Dermis blood vessel endothelial cell (primary cell): ENCODE measurements at regions not wholly inside any gene's neighbourhood (a gene's known extent, or its start where the extent isn't known, plus 50 kb on each side); places are given as distances from the start of the nearest gene placed in this dataset.

Experiments
- DNase-seq: peaks from one replicate; pipeline ENCODE4 v3.0.0; 2010

DNA sequence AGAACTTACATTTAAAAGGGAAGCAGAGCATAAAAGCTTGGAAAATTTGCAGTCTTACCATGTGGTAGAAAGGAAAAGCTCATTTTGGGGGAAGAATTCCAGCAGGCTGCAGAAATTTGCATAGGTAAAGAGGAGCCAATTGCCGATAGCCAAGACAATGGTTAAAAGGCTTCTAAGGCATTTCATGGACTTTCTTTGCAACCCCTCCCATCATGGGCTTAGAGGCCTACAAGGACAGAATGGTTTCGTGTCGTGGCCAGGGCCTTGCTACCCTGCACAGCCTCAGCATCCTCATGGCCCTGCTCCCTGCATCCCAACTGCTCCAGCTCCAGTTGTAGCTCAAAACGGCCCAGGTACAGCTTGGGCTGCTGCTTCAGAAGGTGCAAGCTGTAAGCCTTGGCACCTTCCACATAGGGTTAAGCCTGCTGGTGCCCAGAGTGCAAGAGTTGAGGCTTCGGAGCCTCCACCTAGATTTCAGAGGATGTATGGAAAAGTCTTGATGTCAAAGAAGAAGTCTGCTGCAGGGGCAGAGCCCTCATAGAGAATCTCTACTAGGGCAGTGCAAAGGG lies 420.3 kb downstream of the PCDH17 start:
- no peak for DNase-seq

DNA sequence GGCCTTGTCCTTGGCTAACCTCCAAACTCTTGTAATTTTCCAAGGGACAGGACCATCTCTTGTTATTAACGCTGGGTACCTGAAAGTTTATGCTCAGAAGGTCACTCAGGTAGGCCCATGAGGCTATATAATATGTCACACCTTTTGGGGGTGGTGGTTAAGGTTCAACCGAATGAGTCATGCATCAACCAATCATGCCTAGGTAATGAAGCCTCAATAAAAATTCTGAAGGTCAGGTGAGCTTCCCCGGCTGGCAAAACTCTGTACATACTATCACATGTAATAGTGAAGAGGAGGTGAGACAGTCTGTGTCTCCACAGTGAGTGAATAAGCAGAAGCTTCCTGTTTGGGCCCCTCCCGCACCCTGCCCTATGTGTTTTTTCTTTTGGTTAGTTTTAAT lies 424.9 kb downstream of the PCDH17 start:
- DNase-seq: no peak

DNA sequence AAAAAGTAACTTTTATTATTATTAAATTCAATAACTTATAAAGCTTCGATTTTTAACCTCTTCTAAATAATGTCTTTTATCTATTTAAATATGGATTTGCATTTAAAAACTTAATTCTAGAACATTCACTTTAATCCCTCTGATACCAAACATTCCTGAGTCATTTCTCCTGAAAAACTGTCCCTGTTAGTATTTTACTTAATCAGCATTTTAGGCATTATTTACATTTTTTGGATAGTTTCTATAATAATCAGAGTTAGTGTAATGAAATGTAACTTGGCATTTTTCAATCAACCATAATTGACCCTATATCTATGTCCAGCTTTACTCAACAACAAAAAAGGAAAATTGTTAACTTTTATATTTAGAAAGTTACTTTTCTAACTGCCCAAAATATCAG lies 428.1 kb downstream of the PCDH17 start:
- no peak for DNase-seq

DNA sequence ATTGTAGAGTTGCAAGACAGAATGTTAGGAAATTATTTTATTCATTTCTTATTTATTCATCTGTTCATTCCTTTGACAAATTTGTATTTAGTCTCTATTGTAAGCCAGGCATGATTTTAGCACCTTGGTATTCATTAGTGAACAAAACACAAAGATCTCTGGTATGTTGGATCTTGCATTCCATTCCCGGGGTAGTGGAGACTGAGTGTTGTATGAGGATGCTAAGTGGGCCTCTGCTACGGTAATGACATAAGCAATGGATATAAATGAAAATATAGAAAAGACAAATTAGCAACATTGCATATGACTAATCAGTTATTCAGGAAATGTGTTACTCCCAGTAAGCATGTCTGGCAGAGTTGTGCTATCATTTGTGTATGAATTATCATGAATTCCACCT lies 449.3 kb downstream of the PCDH17 start:
- DNase-seq: no peak

DNA sequence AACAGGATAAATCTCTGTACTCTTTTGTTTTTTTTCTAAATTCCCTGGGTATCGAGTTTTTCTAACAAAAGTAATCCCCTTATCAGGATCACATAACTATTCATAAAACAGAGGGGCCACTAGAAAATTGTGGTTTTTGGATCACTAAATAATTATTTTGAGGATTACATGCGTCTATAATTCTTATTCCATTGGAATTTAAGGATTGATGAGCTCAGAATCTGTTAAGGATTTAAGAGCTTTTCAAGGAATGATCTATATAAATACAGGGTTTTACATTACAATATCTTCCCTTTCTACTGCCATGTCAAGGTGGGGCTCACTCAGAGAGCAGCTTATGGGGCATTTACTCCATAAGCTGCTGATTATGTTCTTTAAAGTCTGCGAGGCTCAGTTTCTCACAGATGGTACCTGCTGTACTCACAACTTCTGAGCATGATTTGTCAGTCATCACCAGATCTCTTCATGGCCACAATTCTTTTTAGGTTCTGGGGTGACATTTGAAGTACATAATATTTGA lies 449.8 kb downstream of the PCDH17 start:
- no peak for DNase-seq

DNA sequence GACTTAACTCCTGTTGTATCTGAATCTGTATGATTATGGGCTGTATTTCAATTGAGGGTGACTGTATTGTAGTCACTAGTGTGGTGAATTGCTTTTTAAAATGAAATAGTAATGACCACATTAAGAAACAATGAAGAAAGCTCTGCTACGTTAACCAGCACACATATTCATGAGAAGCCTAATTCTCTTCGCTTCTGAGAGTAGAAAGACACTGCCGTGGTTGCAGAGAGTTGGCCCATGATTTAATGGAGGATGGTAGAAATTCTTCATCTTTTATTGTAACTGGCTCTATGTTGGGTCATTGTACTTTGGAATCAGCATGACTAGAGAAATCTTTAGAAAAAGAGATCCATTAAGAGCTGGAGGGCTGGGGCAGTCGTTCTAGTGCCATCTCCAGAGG lies 451.5 kb downstream of the PCDH17 start:
- DNase-seq: no peak

DNA sequence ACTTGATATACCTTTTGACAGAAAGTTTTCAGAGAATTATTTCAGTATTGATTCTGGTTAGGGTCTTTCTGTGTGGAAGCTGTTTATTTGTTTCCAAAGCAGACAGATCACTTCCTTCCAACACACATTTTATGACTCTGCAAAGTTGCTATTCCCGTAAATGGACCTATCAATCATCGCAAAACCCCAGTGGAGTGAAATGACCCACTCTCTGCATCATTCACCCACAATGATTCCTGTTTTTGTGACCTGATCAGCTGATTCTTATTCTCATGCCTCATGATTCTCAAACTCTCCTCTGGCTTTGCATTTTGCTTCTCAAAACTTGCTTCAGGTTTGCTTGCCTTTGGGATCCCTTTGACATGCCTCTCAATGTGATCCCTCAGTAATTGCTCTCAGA lies 453.7 kb downstream of the PCDH17 start:
- no peak for DNase-seq

DNA sequence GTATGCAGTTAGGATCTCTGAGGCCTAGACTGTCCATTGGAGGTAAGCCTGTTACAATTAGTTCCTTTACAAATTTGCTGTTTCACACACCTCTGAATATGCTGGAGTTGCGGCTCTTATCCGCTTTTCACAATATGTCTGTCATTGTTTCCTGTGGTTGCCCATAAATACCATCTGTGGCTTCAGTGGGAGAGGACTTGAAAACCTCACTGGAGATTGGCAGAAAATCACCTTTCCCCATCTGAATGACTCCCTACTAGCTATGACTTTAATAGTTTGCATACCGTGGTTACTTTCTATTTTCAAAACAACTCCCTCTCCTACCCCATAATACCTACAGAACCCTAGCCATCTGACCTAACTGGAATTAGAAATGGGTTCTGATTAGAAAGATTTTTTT lies 454.3 kb downstream of the PCDH17 start:
- DNase-seq: no peak

DNA sequence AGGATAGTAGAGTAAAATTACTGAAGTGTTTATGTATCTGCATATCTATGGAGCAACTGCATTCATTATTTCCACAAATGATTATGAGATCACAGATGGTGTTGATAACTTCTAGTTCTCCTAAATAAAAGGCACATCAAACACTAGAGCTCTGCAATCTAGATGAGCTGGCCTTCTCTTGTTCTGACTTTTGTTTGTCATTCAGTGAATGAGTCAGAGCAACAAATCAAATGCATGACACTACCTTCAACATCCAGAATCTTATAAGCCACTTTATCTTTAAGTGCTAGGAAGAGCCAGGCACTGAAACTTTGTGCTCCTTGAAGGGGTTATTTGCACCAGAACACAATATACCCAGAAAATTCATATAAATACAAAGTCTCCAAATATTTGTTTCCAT lies 456.0 kb downstream of the PCDH17 start:
- DNase-seq: no peak

DNA sequence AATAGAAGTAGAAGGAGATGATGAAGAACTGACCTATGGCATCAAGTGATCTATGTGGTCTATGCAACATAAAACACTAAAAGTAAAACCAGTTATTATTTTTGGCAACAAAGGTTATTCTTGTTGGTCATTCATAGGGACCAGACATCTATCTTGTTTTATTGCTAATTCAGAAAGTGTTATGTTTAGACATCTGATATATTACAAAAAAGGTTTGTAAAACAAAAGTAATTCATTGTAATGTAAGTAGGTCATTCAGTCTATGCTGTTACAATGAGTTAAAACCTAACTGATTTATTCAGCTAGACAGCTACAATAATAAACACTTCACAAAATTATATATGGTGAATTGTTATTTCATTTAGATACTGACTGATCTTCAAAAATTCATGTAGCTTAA lies 461.9 kb downstream of the PCDH17 start:
- no peak for DNase-seq

DNA sequence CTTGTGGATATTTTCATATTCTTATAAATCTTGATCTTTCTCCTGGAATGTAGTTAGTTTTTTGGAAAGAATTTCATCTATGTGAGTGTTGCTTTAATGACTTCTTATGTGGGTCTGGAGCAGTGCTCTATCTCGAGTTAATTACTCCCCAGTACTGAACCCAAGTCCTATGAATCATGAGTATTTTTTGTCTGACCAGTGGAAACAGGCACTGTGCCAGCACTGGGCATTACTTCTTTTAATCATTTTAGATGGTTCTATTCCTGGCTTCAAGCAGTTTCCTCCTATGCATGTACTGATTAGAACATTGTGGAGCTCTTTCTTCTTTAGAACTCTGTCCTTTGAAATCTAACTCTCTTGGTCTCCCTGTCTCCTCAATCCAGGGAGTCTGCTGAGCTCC lies 466.3 kb downstream of the PCDH17 start:
- DNase-seq: no peak

DNA sequence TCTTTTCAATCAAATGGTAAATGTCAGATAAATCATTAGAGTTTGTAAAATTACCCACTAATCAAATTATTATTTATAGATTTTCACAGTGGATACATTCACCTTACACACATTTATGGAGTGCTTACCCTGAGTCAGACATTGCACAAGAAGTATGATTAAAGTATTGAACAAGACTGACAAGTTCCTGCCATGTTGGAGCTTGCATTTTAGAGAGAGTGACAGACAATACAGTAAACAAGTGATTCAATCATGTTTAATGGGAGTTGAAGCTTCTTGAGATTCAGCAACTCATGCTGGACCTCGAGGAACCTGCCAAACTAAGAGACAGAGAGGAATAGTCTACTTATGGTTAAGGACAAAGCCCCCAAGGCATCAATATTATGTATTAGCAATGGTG lies 487.8 kb downstream of the PCDH17 start:
- DNase-seq: no peak

DNA sequence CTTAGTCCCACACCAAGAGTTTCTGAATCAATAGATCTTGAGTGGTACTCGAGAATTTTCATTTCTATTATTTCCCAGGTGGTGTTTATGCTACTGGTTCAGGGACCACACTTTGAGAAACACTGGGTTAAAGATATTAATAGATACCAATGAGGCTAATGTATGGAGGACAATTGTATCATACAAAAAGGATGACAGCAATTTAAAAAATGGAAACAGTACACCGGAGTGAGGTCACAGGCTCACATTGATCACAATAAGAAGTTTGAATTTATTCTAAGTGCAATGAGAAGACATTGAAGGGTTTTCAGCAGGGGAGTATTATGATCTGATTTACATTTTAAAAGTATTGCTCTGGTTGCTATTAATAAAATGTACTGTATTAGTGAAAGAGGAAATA lies 488.3 kb downstream of the PCDH17 start:
- DNase-seq: no peak

DNA sequence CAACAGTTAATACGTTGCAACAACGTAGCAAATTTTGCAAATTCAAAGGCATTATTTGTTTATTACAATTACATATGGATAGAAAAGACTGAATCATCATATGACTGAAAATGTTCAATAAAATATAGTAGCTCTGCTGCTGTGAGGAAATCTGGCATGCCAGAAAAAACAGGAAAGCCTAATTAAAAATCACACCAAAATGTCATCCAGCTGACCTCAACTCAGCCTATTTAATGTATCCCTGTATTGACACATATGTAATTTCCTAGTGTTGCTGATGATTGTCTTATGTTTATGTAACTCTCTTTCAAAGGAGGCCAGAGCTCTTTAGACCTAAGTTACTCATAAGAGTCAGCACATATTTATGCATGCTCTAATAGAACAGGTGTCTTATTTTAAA lies 495.0 kb downstream of the PCDH17 start:
- DNase-seq: no peak

DNA sequence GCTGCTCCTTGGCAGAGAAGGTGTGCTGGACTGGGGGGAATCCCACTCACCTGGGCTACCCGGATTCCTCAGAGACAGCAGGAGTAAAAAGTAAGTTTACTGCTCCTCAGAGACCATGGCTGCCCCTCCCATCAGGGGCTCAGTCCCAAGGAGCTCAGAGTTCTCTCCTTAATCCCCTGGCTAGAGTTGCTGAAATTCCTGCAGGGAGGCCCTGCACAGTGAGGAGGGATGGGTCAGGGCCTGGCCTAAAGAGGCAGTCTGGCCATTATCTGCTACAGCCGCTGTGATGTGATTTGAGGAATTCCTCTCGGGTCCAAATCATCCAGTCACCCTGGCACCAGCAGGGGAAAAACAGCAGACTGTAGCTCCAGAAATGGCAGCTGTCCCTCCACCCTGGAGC lies 502.5 kb downstream of the PCDH17 start:
- no peak for DNase-seq

DNA sequence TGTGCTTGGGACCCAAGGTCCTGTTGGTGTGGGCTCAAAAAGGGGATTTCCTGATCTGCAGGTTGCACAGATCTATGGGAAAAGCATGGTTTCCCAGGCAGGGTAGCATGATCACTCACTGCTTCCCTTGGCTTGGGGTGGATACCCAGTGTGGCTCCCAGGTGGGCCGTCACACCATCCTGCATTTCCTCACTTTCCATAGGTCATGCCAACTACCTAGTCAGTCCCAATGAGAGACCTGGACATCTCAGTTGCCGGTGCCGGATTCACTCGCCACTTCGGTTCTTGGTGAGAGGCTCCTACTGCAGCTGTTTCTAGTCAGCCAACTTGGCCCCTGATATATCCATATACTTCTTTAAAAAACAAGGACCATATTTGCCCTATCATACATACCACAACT lies 503.0 kb downstream of the PCDH17 start:
- DNase-seq: no peak

DNA sequence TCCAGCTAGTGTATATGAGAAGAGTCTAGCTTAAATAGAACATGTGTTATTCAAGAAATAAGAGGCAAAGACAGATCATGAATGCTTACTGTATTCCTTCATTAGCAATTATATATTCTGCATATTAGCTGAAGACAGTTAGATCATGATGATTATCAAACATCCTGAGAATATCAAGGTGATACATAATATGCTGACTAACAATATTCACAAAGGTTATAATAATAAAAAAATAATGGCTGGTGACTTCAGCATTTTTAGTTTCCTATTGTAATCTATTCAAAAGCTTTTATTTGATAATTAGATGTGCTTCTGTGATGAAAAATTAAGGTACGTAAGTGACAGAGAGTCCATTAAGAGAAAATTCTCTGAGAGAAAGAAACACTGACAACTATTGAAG lies 511.4 kb downstream of the PCDH17 start:
- DNase-seq: no peak

DNA sequence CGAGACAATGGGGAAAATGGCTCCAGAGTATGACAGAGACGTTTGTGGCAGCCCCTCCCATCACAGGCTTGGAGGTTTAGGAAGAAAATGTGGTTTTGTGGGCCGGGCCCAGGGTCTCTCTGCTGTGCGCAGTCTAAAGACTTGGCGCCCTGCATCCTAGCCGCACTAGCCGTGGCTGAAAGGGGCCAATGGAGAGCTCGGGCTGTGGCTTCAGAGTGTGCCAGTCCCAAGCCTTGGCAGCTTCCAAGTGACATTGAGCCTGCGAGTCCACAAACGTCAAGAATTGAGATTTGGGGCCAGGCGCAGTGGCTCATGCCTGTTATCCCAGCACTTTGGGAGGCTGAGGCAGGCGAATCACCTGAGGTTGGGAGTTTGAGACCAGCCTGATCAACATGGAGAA lies 513.1 kb downstream of the PCDH17 start:
- no peak for DNase-seq

DNA sequence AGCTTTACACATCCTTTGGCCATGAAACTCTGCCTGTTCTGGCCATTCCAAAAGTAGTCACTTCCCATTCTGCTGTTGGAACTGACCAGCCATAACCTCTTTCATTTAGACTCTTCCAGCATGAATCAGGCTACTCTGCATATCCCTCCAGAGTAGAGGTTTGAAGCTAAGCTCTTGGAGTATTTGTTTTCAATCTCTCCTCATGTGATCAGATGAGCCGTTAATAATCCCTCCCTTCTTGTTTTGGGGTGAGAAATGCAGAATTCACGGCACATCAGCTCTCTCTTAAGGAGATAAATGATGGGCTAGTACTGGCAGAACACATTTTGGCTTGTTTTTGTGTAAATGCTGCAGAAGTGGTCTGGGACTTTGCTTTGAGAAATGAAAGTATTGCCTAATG lies 519.9 kb downstream of the PCDH17 start:
- DNase-seq: no peak

DNA sequence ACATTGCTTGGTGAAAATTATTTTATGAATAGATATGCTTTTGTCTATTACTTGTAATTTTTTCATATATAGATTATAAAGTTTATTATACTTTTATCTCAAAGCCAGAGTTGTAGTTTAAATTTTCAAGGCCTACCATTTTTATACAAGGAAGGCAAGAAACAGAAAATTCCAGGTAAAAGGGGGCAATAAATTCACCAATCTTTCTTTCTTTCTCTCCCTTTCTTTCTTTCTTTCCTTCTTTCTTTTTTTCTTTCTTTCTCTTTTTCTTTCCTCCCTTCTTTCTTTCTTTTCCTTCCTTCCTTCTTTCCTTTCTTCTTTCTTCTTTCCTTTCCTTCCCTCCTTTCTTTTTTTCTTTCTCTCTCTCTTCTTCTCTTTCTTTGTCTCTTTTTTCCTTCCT lies 529.4 kb downstream of the PCDH17 start:
- no peak for DNase-seq

DNA sequence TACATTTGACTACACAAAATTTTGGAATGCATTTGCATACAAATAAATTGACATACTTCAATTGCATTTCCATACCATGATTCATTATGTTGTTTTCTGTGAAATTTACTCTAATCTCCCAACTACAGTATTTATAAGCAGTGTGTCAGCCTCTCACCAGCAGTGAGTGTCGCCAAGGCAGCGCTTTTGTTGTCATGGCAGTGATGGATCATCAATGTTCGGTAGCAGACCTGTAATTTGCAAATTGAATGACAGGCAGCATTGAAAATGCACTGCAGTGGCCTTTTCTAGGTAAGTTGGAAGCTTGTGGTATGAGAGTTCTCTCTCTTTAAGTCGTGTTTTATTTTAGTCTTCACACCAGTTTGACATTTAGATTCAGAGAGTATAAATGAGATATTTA lies 534.1 kb downstream of the PCDH17 start:
- no peak for DNase-seq

DNA sequence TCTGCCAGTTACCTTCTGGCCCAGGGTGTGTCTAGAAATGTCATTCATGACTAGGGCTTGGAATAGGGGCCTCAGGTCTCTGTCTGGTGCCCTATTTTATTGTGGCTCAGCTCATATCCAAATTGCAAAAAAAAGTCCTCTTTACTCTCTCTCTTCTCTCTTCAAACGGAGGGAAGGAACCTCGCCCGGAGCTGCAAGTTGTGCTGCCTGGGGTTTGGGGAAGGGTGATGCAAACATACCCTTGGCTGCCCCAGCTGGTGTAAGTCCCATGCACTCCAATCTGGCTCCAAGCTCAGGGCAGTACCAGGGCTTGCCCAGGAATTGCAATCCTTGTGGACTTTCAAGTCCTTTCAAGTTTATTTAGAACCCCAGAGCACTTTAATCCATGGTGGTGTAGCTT lies 549.6 kb downstream of the PCDH17 start:
- DNase-seq: no peak

DNA sequence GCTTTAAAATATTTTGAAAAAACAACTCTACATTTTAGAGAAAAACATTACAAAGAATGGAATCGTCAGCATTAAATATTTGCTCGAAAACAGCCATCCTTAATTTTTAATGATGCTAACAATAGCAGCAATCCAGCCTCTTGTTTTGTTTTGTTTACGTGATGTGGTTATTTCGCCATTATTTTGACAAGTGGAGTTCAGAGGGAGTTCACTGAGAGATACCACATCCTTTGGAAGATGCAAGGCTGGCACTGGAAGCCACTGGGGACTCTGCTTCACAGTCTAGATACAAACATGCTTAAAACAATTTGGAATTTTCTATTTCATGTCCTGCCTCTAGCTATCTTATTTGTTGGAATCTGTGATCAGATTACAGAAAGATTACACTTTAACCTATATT lies 556.3 kb downstream of the PCDH17 start:
- no peak for DNase-seq

DNA sequence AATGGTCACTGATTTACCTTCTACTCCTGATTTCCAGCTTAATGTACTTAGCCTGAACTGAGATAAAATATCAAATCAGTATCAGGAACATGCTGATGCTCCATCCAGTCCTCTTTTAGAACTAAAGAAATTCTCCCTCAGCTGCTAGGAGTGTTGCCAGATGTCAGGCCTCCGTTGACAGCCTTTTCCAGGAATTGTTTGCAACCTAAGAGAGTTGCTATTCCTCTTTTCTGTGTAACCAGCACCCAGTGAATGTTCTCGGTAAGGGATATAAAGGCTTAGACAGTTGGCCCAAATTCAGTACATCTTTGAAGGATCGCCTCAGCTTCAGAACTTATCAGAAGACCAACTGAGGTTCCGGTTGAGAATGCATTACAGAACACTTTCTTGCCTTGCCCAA lies 559.0 kb downstream of the PCDH17 start:
- DNase-seq: no peak

DNA sequence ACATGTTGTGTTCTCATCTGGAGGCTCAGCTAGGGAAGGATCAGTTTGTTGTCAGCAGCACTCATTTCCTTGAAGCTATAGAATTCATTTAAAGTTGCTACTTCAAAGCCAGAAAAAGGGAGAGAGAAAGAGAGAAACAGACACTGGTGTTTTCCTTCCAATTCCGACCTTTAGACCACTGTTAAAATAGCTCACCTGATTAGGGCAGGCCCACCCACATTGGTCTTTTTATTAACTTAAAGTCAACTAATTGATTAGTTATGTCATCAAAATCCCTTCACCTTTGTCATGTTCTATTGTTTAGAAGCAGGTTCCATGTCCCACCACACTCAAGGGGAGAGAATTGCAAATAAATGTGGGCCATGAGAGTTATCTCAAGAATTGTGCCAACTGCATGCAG lies 560.2 kb downstream of the PCDH17 start:
- no peak for DNase-seq

DNA sequence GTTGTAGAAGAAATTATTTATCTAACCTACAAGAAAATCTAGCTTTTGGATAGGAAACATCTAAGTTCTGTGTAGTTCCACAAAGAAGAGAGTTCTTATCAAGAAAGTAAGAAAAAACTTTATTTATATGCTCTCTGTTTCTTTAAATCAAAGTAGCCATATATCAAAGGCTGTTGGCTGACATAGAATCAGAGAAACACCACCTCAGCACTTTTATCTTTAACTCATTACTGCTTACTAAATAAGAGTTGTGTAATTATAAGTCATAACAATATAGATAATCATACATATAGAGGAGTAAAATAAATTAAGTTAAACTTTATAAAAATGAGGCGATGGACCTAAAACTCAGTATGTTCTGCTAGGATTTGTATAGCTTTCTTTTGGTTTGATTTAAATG lies 570.6 kb downstream of the PCDH17 start:
- DNase-seq: no peak
